H1 (cell line): ENCODE measurements at regions not wholly inside any gene's neighbourhood (a gene's known extent, or its start where the extent isn't known, plus 50 kb on each side); places are given as distances from the start of the nearest gene placed in this dataset.

Experiments
- CTCF ChIA-PET: fragments of 300-600 bp; sonication (Branson Sonifier 250); formaldehyde crosslinking; loops from one replicate; lab custom pipeline; 2021; ENCODE audit not compliant: partially characterized antibody; lab: Charles Lee
- POLR2A ChIA-PET: fragments of 300-600 bp; sonication (Branson Sonifier 250); formaldehyde crosslinking; loops from one replicate; lab custom pipeline; 2021; ENCODE audit warnings: inconsistent platforms; ENCODE audit not compliant: partially characterized antibody; lab: Charles Lee
- DNase-seq, 2 experiments: peaks; one replicate each; pipeline versions ENCODE4 v3.0.0 to v3.0.0-alpha.2; 2010 to 2022; ENCODE audit warnings: low spot score in 2 of 2, low read depth in 1 of 2, mixed read lengths in 1 of 2
- FAIRE-seq: peaks from 2 replicates; lab custom pipeline; 2011; peaks lifted over from hg19 to GRCh38; lab: Jason Lieb, UNC
- H2AFZ ChIP-seq: 2 replicates; pipeline ENCODE4 v1.8.1; 2012; ENCODE audit warnings: low read length, inconsistent platforms
- H2AK5ac ChIP-seq: 2 replicates; pipeline ENCODE4 v1.6.1; 2013; ENCODE audit warnings: low read depth, low read length
- H2BK120ac ChIP-seq: replicated peaks from 2 replicates; pipeline ENCODE3; 2013; ENCODE audit warnings: low read depth, low read length, inconsistent platforms
- H2BK12ac ChIP-seq: 2 replicates; pipeline ENCODE4 v1.6.1; 2013; ENCODE audit warnings: low read depth, low read length
- H2BK15ac ChIP-seq: 2 replicates; pipeline ENCODE4 v1.6.1; 2013; ENCODE audit warnings: low read length
- H2BK20ac ChIP-seq: 2 replicates; pipeline ENCODE4 v1.6.1; 2013; ENCODE audit warnings: low read length
- H2BK5ac ChIP-seq: 2 replicates; pipeline ENCODE4 v1.6.1; 2013; ENCODE audit warnings: low read depth, low read length
- H3K14ac ChIP-seq: 2 replicates; pipeline ENCODE4 v1.6.1; 2013; ENCODE audit warnings: inconsistent platforms; ENCODE audit not compliant: insufficient read length
- H3K18ac ChIP-seq: 2 replicates; pipeline ENCODE4 v1.6.1; 2013; ENCODE audit warnings: low read length; ENCODE audit errors: extremely low read depth
- H3K23ac ChIP-seq: 2 replicates; pipeline ENCODE4 v1.6.1; 2013; ENCODE audit warnings: inconsistent platforms; ENCODE audit not compliant: insufficient read length
- H3K23me2 ChIP-seq: 2 replicates; pipeline ENCODE4 v1.6.1; 2013; ENCODE audit warnings: low read depth, low read length
- H3K27ac ChIP-seq: 2 replicates; pipeline ENCODE4 v1.6.1; 2011; ENCODE audit warnings: low read depth, low read length, inconsistent platforms
- H3K27me3 ChIP-seq, 4 experiments: replicated peaks in 1 of 4; 1 replicate in 1 of 4; 2 replicates in 3 of 4; pipeline versions ENCODE4 v1.6.1 to v1.8.1; 2011 to 2013; ENCODE audit warnings: low read length in 3 of 4, mild to moderate bottlenecking in 3 of 4, inconsistent platforms in 2 of 4, mixed read lengths in 2 of 4, moderate library complexity in 1 of 4; ENCODE audit not compliant: control insufficient read depth in 3 of 4, insufficient read depth in 3 of 4; ENCODE audit errors: extremely low read depth in 1 of 4
- H3K36me3 ChIP-seq, 4 experiments: 2 replicates each; pipeline versions ENCODE4 v1.6.1 to v1.8.1; 2011 to 2013; ENCODE audit warnings: mild to moderate bottlenecking in 4 of 4, low read length in 3 of 4, moderate library complexity in 2 of 4, control low read depth in 1 of 4, inconsistent platforms in 1 of 4; ENCODE audit not compliant: insufficient read depth in 4 of 4, control insufficient read depth in 2 of 4
- H3K4ac ChIP-seq: replicated peaks from 2 replicates; pipeline ENCODE3; 2013; ENCODE audit warnings: low read length, low read depth, mixed read lengths, inconsistent platforms; ENCODE audit not compliant: insufficient read length
- H3K4me1 ChIP-seq, 4 experiments: replicated peaks in 1 of 4; 1 replicate in 1 of 4; 2 replicates in 3 of 4; pipeline versions ENCODE4 v1.6.1 to v1.8.1; 2011 to 2013; ENCODE audit warnings: low read length in 3 of 4, inconsistent platforms in 2 of 4, mixed read lengths in 1 of 4; ENCODE audit not compliant: insufficient read depth in 4 of 4, control insufficient read depth in 3 of 4
- H3K4me2 ChIP-seq, 2 experiments: 2 replicates each; pipeline versions ENCODE4 v1.6.1 to v1.8.1; 2011 to 2013; ENCODE audit warnings: low read depth in 2 of 2, low read length in 2 of 2, control low read depth in 1 of 2, inconsistent platforms in 1 of 2, mild to moderate bottlenecking in 1 of 2; ENCODE audit not compliant: insufficient read depth in 1 of 2
- H3K4me3 ChIP-seq, 4 experiments: fragments of 200-600, 300-600 bp in 1 of 4; sonication (generic), shearing (Covaris generic), sonication (Bioruptor Twin) in 1 of 4; 2 replicates each; pipeline versions ENCODE4 v1.5.1 to v1.8.1; 2011 to 2016; ENCODE audit warnings: low read length in 4 of 4, low read depth in 3 of 4, control low read depth in 2 of 4, inconsistent platforms in 2 of 4, mild to moderate bottlenecking in 2 of 4, mixed read lengths in 1 of 4, moderate library complexity in 1 of 4; ENCODE audit not compliant: insufficient read depth in 2 of 4; ENCODE audit errors: extremely low read depth in 1 of 4
- H3K56ac ChIP-seq: replicated peaks from 2 replicates; pipeline ENCODE3; 2013; ENCODE audit warnings: low read depth, mild to moderate bottlenecking, mixed read lengths, low read length, inconsistent platforms; ENCODE audit not compliant: insufficient read length
- H3K79me1 ChIP-seq: 2 replicates; pipeline ENCODE4 v1.6.1; 2013; ENCODE audit warnings: low read depth, low read length, control low read depth
- H3K79me2 ChIP-seq, 2 experiments: 2 replicates each; pipeline versions ENCODE4 v1.6.1 to v1.8.1; 2012 to 2013; ENCODE audit warnings: low read length in 2 of 2, mild to moderate bottlenecking in 2 of 2, inconsistent platforms in 1 of 2; ENCODE audit not compliant: insufficient read depth in 2 of 2, control insufficient read depth in 1 of 2
- H3K9ac ChIP-seq, 4 experiments: replicated peaks in 1 of 4; 1 replicate in 1 of 4; 2 replicates in 3 of 4; pipeline versions ENCODE4 v1.6.1 to v1.8.1; 2011 to 2013; ENCODE audit warnings: low read depth in 3 of 4, low read length in 3 of 4, control low read depth in 2 of 4, mild to moderate bottlenecking in 2 of 4, moderate library complexity in 2 of 4, inconsistent platforms in 1 of 4; ENCODE audit errors: extremely low read depth in 1 of 4
- H3K9me3 ChIP-seq, 2 experiments: 2 replicates each; pipeline versions ENCODE4 v1.6.1 to v1.8.1; 2012 to 2013; ENCODE audit warnings: mild to moderate bottlenecking in 2 of 2, moderate library complexity in 2 of 2, control low read depth in 1 of 2, inconsistent platforms in 1 of 2, low read depth in 1 of 2, low read length in 1 of 2, mixed read lengths in 1 of 2; ENCODE audit not compliant: insufficient read depth in 2 of 2
- H4K20me1 ChIP-seq, 2 experiments: replicated peaks in 1 of 2; 2 replicates each; pipeline versions ENCODE3 to v1.8.1; 2011 to 2013; ENCODE audit warnings: inconsistent platforms in 2 of 2, low read length in 2 of 2, mild to moderate bottlenecking in 1 of 2; ENCODE audit not compliant: insufficient read depth in 2 of 2, control insufficient read depth in 1 of 2
- H4K5ac ChIP-seq: 2 replicates; pipeline ENCODE4 v1.6.1; 2013; ENCODE audit warnings: low read length, low read depth, mixed read lengths, inconsistent platforms; ENCODE audit not compliant: insufficient read length
- H4K8ac ChIP-seq: 2 replicates; pipeline ENCODE4 v1.8.0; 2013; ENCODE audit warnings: mild to moderate bottlenecking, moderate library complexity, low read length, inconsistent platforms; ENCODE audit not compliant: insufficient read depth; ENCODE audit errors: extremely low read depth
- H4K91ac ChIP-seq: replicated peaks from 2 replicates; pipeline ENCODE3; 2013; ENCODE audit warnings: low read length, mixed read lengths, inconsistent platforms; ENCODE audit not compliant: insufficient read length
- CHD2 ChIP-seq: IDR thresholded peaks from 2 replicates; pipeline ENCODE4 v1.6.1; 2012; ENCODE audit warnings: low read length, improper control_type of control experiment
- FOSL1 ChIP-seq: IDR thresholded peaks from 2 replicates; pipeline ENCODE4 v1.6.1; 2011; ENCODE audit warnings: mild to moderate bottlenecking, low read depth, low read length, moderate library complexity; ENCODE audit not compliant: insufficient read depth
- WGBS, 2 experiments: shearing (Covaris generic) in 1 of 2; methylation state at CpG; one replicate each; pipeline versions ENCODE4 v1.1.6 to v1.1.7; 2013 to 2015; ENCODE audit warnings: low lambda C conversion rate in 2 of 2, mixed read lengths in 2 of 2, inconsistent platforms in 1 of 2, low coverage in 1 of 2, missing lambda C conversion rate in 1 of 2; ENCODE audit not compliant: insufficient replicate concordance in 2 of 2, insufficient coverage in 1 of 2, insufficient read length in 1 of 2; ENCODE audit errors: extremely low coverage in 1 of 2, missing lambda C conversion rate in 1 of 2; 5-methylcytosine and 5-hydroxymethylcytosine counted together

DNA sequence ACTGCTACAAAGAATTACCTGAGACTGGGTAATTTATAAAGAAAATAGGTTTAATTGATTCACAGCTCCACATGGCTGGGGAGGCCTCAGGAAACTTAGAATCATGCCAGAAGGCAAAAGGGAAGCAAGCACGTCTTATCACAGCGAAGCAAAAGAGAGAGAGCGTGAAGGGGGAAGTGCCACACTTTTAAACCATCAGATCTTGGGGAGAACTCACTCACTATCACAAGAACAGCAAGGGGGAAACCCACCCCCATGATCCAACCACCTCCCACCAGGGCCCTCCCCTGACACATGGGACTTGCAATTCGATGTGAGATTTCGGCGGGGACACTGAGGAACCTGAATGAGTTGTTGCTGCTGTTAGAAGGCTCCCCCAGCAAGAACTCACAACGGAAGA lies 220.2 kb upstream of the PIEZO2 start:
- Histone ChIP-seq H3K4me2 (no peak overlapping the region), H3K14ac (no peak overlapping the region), H3K27me3 (no peaks in the 10 kb centered on the region), H3K4ac (no peak overlapping the region), H2AFZ (no peak overlapping the region), H2BK12ac (no peak overlapping the region), H3K56ac (no peak overlapping the region)
- 74% methylated on average over 7 of the region's 7 CpGs; no CpG with 5 or more reads in 1 of the 2 experiments for WGBS, 2 experiments
- no peak for DNase-seq
- TF ChIP-seq CHD2 (no peak), FOSL1 (no peak)
- TF ChIP-seq, all 59 proteins: peak for 0
- Histone ChIP-seq H3K23me2 (no peaks in the 10 kb centered on the region), H3K4me1 (peaks cover 0 to 3% (median under 1%) of the 10 kb centered on the region in 4 experiments; a peak in 1 of 7 replicates), H4K91ac (no peak overlapping the region), H3K9ac (no peak overlapping the region), H3K79me2 (no peaks in the 10 kb centered on the region), H2AK5ac (no peak overlapping the region), H2BK15ac (no peak overlapping the region), H3K79me1 (no peaks in the 10 kb centered on the region), H2BK20ac (no peak overlapping the region), H3K18ac (no peak overlapping the region), H3K36me3 (no peaks in the 10 kb centered on the region), H3K23ac (no peak overlapping the region), H4K8ac (no peak overlapping the region), H3K9me3 (no peaks in the 10 kb centered on the region), H3K4me3 (no peak overlapping the region), H3K27ac (no peak overlapping the region), H4K5ac (no peak overlapping the region), H2BK5ac (no peak overlapping the region), H4K20me1 (peaks cover 0 to 2% of the 10 kb centered on the region in 2 experiments), H2BK120ac (no peak overlapping the region)
- no peak for FAIRE-seq
- POLR2A ChIA-PET = no interaction called here
- CTCF ChIA-PET = interaction anchor here (0.6 to 1.9 kb wide), 4 partner anchors 17 to 149 kb away, joined by 3 to 6 read pairs (median 4); no protein-coding TSS in a partner anchor
